CD4-positive, alpha-beta T cell treated with Interleukin-4 for 4 hours (primary cell): ENCODE measurements at regions not wholly inside any gene's neighbourhood (a gene's known extent, or its start where the extent isn't known, plus 50 kb on each side); places are given as distances from the start of the nearest gene placed in this dataset.

ENCODE experiments used
- DNase-seq: peaks from one replicate; pipeline ENCODE4 v3.0.0-alpha.2; 2020

- DNase-seq, result no peak
Measured at GRCh38 chr2:14684516-14684915, 52.0 kb downstream of the LRATD1 start.

- DNase-seq, result no peak
Measured at GRCh38 chr2:14690926-14691325, 58.4 kb downstream of the LRATD1 start.

GRCh38 chr2:14693874-14694273 is 61.4 kb downstream of the LRATD1 start:
- DNase-seq, result no peak

GRCh38 chr2:14700753-14701152 is 68.2 kb downstream of the LRATD1 start:
- no peak for DNase-seq

- no peak for DNase-seq
Measured at GRCh38 chr2:14702258-14702657, 69.7 kb downstream of the LRATD1 start.

- DNase-seq, result no peak
Measured at GRCh38 chr2:14706201-14706600, 73.7 kb downstream of the LRATD1 start.

GRCh38 chr2:14712111-14712510 is 79.6 kb downstream of the LRATD1 start:
- no peak for DNase-seq

- no peak for DNase-seq
Measured at GRCh38 chr2:14713248-14713647, 80.7 kb downstream of the LRATD1 start.

- DNase-seq, result no peak
Measured at GRCh38 chr2:14715600-14715999, 83.1 kb downstream of the LRATD1 start.

- no peak for DNase-seq
Measured at GRCh38 chr2:14716319-14716718, 83.8 kb downstream of the LRATD1 start.

- DNase-seq, result no peak
Measured at GRCh38 chr2:14717131-14717530, 84.6 kb downstream of the LRATD1 start.

GRCh38 chr2:14720319-14720718 is 87.8 kb downstream of the LRATD1 start:
- DNase-seq, result no peak

GRCh38 chr2:14720739-14721138 is 88.2 kb downstream of the LRATD1 start:
- DNase-seq, result no peak

- DNase-seq, result no peak
Measured at GRCh38 chr2:14722904-14723570, 90.5 kb downstream of the LRATD1 start.

- DNase-seq, result no peak
Measured at GRCh38 chr2:14723684-14724083, 91.2 kb downstream of the LRATD1 start.

GRCh38 chr2:14735696-14736095 is 103.2 kb downstream of the LRATD1 start:
- no peak for DNase-seq

GRCh38 chr2:14737201-14737600 is 104.7 kb downstream of the LRATD1 start:
- no peak for DNase-seq

GRCh38 chr2:14743861-14744260 is 111.3 kb downstream of the LRATD1 start:
- no peak for DNase-seq

GRCh38 chr2:14745288-14746076 is 113.0 kb downstream of the LRATD1 start:
- DNase-seq, result no peak

- DNase-seq, result no peak
Measured at GRCh38 chr2:14746133-14746532, 113.6 kb downstream of the LRATD1 start.

GRCh38 chr2:14747447-14747846 is 114.9 kb downstream of the LRATD1 start:
- DNase-seq, result no peak

GRCh38 chr2:14749884-14750283 is 117.4 kb downstream of the LRATD1 start:
- no peak for DNase-seq

- DNase-seq, result no peak
Measured at GRCh38 chr2:14750433-14750832, 117.9 kb downstream of the LRATD1 start.

- DNase-seq, result no peak
Measured at GRCh38 chr2:14751581-14751980, 119.1 kb downstream of the LRATD1 start.

GRCh38 chr2:14752295-14752694 is 119.8 kb downstream of the LRATD1 start:
- DNase-seq, result no peak
